GM19240 (cell line): ENCODE measurements at regions not wholly inside any gene's neighbourhood (a gene's known extent, or its start where the extent isn't known, plus 50 kb on each side); places are given as distances from the start of the nearest gene placed in this dataset.
"Not testable (repeated sequence)": the region's sequence is repeated elsewhere in the genome, so short reads cannot be mapped to it uniquely, and the experiment has no call there.

Source experiments
- DNase-seq: peaks from one replicate; pipeline ENCODE4 v3.0.0; 2011; ENCODE audit warnings: low spot score; ENCODE audit not compliant: insufficient read length

DNA sequence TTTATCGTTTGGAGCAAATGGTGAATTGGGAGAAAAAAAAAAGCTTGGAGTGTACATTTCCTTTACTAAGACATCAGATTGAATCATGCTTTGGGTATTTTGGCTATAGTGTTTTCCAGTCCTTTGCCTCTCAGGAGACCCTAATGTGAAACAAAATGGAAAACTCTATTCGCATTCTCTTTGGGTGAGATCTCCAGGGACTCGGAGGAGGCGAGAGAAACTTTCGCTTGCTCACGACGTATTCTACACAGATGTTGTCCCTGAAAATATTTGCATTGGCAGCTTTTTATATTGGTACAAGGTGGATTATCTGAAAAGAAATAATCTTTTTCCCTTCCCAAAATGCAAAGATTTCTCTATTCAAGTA is 1240.1 kb upstream of the WWC1 start:
- DNase-seq, result no peak

DNA sequence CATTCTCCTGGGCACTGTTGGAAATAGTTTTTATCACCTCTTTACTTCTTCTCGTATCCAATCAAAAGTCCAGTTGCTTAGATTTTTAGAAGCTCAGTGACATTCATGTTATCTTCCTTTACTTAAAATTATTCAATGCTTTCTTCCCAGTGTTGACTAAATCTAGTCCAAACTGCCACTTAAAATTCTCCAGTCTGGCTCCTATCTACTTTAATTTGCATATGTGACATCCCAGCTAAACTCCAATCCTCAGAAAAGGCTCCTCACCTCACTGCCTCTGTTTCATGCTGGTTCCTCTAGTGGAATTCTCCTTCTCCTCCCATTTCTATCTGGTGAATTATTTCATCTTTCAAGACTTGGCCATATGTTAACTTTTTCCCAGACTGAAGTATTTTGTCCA is 1238.7 kb upstream of the WWC1 start:
- DNase-seq, result no peak

DNA sequence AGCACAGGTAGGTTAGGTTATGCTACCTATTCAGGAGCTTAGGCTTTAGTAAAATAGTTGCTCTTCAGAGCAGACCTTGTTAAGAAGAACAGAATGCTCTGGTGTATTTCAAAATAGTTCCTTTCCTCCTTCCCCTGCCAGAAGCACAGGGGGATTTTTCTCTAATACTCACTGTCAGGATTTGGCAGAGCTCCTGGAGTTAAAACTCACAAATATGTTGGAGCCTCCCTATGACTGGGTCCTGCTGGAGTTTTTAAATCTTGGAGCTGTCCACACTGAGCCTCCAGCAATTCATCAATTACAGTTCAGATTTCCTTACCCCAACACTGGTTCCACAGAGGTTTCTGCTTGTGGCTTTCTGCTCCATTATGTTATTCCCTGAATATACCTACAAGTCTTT is 1233.8 kb upstream of the WWC1 start:
- DNase-seq, result no peak

DNA sequence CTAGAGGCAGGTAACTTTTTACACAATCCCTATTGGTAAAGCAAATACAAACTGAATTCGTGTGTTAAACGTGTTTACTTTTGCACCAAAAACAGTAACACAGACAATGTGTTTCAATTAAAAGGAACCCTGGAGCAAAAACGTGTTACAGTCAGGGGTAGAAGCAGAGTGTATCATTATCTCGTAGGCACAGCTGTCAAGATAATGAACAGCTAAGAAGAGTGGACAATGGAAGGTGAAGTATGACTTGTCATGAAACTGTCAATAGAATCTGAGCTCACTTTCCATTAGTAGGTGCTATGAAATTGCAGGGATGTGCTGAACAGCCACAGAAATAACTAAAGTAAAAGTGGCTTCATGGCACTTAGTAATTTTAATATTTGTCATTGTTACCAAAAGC is 1229.8 kb upstream of the WWC1 start:
- no peak for DNase-seq

DNA sequence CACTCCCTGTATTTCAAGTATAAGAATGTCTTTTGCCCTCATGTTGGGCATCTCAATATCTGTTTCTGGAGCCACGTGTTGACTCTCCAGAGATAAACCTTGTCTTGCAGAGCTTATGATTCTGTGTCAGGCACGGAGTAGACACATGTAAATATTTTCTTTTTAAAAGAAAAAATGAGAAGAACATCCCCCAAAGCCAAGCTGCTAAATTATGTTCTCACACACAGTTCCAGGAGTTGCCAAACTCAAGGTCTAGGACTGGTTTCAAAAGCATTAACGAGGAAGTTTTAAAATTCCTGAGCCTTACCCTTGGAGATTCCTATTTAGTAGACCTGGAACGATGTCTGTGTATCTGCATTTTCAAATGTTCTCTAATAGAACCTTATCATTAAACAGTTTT is 1228.3 kb upstream of the WWC1 start:
- no peak for DNase-seq

DNA sequence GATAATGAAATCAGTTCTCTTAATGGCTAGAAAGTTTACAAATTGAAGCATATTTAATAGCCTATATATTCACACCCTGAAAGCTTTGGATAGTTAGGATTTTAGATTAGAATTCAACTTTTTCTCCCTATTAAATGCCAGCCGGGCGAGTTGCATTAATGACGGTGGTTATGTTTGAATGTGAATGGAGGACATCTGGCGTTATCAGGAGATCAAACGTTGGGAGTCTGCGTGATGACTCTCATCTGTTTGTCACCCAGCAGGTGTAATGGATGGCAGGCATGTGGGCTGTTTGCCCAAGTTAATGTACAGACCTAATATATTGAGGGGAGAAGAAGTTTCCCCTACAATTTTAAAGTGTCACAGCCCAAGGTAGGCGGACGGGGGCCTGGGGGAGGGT is 1227.7 kb upstream of the WWC1 start:
- DNase-seq, result no peak

DNA sequence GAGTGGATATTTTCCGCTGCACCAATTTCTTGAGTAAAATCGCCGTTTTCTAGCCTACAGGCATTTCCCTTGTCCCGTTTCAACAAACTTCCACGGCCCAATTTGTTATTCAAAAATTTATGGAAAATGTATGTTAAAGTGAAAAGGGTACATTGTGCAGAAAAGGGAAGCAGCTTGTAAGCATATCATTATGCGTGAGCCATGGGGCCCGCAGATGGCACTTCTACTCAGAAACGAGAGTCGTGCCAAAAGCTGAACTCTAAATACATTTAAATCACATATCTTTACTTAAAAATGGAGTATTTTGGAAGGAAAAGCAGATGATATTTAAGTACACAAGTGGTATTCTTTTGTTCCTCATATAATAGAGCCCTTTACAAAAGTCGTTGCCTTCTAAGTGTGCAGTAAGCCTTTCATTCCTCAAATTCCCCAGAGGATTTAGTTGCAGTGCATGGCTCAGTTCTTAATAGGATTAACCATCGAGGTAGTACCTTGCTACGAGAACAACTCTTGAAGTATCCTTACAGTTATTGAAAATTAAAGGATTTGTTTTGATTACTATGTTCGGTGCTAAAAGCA is 1227.2 kb upstream of the WWC1 start:
- DNase-seq, result no peak

DNA sequence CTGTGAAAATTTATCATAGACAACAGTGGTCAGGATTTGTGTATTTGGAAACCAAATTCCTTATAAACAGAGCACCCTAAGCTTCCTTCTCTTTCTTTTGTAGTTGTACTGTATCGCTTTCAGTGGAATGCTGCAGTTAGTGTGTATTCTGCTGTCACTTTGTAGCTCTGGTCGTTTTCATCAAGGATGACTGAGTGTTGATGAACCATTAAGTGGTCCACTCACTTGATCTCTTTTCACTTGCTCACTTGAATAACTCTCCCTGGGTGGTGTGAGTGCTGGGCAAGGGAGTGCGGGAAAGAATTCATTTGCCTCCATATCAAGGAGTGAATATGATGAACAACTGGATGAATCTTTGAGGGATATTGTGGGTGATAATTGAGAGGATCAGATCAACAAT is 1225.7 kb upstream of the WWC1 start:
- no peak for DNase-seq

DNA sequence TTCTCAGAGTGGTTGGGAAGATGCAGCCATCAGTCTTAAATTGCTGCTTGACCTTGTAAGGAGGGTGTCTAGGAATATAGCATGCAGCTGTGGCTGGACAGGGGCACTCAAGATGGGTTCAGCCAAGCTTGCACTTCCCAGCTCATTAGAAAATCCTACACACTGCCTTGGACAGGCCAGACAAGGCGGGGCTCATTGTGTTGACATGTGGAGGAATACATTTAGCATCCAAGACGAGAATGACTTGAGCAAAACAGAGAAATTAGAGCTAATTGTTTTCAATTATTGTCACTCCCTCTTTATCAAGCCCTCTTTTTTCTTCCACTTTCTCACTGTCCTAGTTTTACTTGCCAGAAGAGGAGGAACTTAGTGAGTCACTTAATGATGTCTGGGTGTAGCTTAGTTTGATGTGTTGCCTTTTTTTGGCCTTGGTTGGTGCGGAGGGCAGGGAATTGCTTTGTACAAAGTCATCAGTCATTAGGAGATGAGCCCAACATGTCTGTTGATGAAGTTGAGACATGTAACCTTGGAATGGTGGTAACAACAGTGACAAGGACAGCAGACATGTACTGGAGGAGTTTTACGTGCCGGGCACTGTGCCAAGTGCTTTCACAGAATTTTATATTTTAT is 1219.3 kb upstream of the WWC1 start:
- no peak for DNase-seq

DNA sequence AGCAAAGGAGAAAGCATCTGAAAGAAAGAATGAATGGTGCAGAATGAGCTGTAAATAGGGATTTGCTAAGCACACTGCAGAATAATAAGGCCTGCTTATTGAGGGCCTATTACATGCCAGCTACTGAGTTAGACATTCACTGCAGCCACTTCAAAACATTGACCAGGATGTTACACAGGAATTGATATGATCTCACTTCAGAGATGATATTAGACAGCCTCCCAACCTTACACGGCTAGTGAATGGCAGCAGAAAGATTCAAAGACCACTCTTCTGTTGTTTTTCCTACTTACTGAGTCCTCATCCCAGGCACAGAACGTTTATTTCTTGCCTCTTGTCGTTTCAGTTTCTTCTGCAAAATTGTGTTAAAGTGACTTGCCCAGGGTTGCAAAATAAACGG is 1209.9 kb upstream of the WWC1 start:
- no peak for DNase-seq

DNA sequence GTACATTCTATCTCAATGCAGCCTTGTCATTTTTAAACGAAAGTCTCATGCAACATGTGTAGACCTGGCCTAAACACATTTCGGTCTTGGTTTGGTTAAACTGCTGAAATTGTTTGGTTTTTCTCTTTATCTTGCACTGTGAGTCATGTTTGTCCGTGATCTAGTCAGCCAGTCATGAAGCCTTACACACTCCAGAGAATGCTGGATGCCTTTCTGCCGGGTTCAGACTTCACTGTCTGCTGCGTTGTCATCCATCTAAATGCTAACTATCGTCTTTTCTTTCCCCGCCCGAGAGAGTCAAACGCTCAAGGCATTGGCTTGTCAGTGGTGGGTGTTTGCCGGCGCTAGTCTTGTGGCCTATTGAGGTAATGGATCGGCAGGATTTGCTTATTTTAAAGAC is 1194.6 kb upstream of the WWC1 start:
- no peak for DNase-seq

DNA sequence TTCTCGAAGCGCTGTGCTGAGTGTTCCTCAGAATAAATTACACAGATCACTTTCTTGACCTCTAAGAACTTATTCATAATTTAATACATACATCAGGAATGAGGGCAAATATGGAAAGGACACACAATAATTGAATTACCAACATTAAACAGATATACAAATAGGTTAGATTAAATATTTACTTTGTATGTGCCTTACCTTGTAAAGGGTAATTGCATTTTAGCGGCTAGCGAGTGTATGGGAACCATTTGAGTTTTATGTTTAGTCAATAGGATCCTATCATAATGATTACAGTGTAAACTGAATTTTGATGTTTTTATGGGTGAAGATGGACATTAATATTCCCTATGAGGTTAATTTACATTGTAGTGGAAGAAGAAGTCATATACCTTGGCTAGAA is 1187.1 kb upstream of the WWC1 start:
- DNase-seq, result no peak

DNA sequence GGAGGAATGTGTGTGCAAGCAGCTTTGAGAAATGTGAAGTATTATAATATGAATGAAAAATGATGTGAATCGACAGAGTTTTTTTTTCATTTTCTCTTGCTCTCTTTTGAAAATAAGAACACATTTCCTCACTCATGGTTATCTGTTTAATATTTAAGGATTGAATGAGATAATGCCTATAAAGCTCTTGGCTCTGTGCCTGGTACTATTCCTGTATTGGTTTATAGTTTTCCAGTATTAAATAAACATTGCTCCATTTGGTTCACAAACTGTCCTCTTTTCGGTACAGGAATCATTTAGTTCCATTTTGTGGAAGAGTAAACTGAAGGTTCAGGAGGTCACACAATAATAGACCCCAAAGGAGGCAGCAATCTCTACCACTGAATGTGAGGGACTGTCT is 1185.5 kb upstream of the WWC1 start:
- no peak for DNase-seq

DNA sequence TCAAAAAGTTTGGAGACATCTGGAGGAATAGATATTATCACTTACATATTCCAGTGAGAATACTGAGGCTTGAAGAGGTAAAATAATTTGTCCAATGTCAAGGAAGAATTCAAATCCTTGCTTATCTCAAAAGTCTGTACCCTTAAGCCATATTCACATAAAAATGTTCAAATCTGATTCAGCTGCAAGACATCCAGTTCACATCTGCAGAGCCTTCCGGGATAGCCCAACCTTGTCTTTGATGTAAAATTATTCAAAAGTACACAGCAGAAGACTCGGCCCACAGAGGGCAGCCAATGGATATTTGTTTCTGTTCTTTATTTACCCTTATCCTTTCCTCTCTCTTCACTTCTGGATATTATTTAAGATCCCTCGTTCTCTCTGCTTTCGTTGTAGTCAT is 1183.8 kb upstream of the WWC1 start:
- DNase-seq, result no peak

DNA sequence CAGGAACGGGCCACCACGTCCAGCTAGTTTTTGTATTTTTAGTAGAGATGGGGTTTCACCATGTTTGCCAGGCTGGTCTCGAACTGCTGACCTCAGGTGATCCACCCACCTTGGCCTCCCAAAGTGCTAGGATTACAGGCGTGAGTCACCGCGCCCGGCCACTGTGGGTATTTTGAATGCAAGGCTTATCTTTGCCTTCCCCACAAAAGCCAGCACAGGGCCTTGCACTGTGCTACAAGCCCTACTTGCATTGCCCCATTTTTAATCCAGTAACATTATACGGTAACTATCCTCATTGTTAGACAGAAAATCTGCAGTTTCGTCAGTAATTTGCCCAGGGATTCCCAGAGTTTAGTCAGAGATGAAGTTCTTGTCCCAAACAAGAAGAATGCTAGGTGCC is 1183.2 kb upstream of the WWC1 start:
- DNase-seq, result not testable (repeated sequence)

DNA sequence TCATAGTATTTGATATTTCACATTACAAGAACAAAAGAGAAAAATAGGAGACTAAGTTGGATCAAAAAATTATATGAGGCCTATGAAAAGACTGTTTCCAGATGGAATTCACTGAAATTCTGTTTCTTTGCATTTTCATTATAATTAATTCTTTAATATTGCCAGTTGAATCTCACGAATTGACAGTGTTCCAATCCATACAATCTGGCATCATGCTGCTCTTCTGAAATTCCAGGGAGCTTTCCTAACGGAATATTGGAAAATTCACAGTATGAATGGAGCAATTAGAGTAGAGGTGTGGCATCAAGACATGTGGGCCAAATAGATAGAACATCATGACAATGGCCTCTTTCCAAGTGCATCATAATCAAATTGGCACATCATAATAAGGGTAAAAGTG is 1178.9 kb upstream of the WWC1 start:
- no peak for DNase-seq

DNA sequence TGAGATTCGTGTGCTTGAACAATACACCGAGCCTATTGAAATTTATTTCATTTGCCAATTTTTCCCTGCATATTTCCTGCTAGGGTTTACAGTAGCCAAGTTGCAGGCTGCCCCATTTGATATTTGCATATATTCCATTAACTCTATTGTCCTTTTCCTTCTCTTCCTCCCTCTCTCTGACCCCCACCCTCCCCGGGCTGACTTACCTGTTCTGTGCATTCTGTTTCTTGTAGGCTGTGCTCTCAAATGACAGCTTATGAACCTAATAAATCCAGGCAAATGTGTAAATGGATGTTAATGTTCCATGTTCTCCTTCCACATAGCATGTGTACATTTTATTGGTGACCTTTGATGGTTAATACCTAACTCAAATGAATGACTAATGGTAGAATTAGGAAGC is 1169.2 kb upstream of the WWC1 start:
- no peak for DNase-seq

DNA sequence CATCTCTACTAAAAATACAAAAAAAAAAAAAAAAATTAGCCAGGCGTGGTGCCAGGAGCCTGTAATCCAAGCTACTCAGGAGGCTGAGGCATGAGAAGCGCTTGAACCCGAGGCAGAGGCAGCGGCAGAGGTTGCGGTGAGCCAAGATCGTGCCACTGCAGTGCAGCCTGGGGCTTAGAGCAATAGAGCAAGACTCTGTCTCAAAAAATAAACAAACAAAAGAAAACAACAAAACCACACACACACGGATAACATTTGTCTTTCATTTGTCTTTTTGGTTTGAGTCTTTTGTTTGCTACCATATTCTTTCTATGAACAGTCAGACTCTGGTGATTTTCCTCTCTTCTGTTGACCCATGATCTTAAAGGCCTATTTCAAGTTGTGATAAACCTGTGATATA is 1168.3 kb upstream of the WWC1 start:
- no peak for DNase-seq

DNA sequence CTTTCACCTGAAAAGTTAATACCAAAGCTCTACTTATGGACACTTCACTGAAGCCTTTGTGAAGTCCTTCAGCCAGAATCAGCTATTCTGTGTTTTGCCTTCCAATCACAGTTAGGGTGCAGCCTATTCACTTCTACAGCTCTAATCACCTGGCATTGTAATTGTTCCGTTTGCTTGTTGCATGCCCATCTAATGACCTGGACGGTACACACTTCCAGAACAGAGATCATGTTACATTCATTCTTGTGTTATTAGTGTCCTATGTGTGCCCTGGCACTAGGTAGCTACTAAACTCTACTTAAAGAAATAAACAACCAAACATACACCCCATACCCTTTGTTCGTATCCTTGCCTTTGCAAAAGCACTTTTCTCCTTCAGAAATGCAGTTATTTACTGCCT is 1162.9 kb upstream of the WWC1 start:
- no peak for DNase-seq

DNA sequence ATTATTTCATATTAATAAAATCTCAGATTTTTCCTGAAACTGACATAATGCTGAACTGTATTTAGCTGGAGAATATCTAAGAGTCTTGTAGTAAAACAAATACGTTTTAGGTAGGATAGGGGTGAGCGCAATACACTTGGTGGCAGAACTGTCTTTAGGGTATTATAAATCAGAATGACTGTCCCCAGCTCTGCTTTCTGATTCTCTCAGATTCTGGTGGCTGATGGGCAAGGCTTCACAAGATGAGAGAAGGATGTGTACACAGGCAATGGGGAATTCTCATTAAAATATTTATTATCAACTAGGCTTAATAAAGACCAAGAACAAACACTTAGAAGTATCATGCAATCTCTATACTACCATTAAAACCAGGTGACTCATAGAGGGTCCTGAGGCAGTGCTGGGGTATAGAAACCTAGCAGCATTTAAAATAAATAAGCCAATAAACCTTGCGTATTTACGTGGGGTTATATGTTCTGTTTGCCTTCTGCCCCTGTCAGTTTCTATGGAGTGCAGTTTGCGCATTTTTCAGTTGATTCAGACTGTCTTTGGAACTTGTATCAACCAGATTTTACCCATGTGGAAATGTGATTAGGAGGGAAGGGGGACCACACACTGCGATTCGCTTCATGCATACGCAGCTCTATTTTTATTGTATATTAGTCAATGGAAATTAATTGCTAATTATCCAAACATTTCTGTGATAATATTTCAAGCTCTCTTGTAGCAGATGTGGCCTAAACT is 1150.7 kb upstream of the WWC1 start:
- DNase-seq, result no peak

DNA sequence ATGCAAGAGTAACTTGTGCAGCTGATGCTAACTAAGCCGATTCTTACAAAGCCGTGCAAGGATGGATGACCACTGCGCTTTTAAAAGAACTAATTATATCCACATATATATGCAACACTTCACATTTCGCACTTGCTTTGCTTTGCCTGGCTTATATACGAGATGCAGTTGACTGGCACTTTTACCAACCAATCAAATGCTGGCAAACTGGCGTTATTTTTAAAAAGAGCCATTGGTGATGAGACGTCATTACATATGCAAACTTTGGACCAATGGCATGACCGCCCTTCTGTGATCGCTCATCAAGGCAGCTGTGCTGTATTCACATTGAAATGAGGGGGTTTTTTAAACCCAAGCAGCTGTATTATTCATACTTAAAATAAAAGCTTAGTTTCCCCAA is 1147.7 kb upstream of the WWC1 start:
- DNase-seq, result no peak

DNA sequence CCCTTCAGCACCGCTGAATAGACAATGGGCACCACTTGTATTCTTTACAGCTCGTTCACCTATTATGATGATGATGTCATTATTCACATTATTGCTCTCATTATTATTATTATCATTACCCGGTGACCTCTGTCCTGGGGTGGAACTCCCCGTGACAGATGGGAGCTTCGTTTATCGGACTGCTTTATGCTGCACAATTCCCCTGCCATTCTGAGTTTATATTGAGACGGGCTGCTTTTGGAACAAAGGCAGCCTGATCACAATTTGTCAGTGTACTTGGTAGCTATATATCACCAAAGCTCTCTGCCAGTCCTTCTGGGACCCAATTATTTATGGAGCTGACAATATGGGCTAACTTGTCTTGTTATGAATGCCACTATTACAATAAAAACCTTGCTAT is 1145.6 kb upstream of the WWC1 start:
- no peak for DNase-seq

DNA sequence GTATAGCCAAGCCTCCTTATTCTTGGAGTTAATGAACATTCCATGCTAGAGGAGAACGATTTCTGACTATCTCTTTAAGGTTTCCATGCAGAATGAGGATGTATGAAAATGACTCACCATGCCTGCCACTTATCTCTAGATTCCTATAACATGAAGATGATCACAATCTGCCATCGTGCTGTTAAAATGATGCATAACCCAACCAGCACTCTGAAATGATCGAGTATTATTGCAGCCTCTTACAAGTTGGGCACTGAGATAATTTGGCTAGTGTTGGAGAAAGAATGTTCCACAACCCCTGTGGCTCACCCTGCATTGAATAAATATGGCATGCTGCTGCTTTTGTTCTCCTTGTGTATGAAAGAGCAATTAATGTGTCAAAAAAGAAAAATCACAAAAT is 1143.6 kb upstream of the WWC1 start:
- DNase-seq, result no peak
